ENCODE measurements at regions not wholly inside any gene's neighbourhood (a gene's known extent, or its start where the extent isn't known, plus 50 kb on each side); places are given as distances from the start of the nearest gene placed in this dataset.
A peak's percentile ranks its signal among the peaks of the same experiment; 100 is the strongest.

GRCh38 chr20:23165307-23165750 is 79.2 kb upstream of the CD93 start:
- H3K9ac ChIP-seq (ENCODE audit: control insufficient read depth, insufficient read depth, low read length): no peak overlapping the region
- in situ Hi-C loops (cut with MboI) (no loop called here), intact Hi-C loops (cut with micrococcal nuclease; ENCODE audit: unreplicated experiment) (no loop called here)
- ChIA-PET RAD21 (ENCODE audit: unreplicated experiment) (interaction anchor here (0.7 to 2.3 kb wide), 7 partner anchors 14 to 474 kb away, joined by 3 to 7 read pairs (median 3); no protein-coding TSS in a partner anchor), POLR2A (no interaction called here), CTCF (interaction anchor here (1.5 to 2.6 kb wide), 4 partner anchors 9 to 35 kb away, joined by 3 to 12 read pairs (median 7); no protein-coding TSS in a partner anchor), SMC1A (ENCODE audit: uncharacterized antibody, unreplicated experiment) (interaction anchor here (0.6 to 1.7 kb wide), 7 partner anchors 9 to 473 kb away, joined by 3 to 5 read pairs (median 3); no protein-coding TSS in a partner anchor)
- H3K79me2 ChIP-seq (ENCODE audit: control insufficient read depth, insufficient read depth, low read length): no peaks in the 10 kb centered on the region
- TF ChIP-seq TARDBP (IDR thresholded peaks at IDR 0.05; ENCODE audit: borderline replicate concordance): no peak
- TF ChIP-seq MTA3 (IDR thresholded peaks at IDR 0.05; ENCODE audit: borderline replicate concordance, low read length): no peak
- TF ChIP-seq RAD21 (IDR thresholded peaks at IDR 0.05; ENCODE audit: insufficient read depth, low read depth, low read length): peak; percentile 7; the same call in 1 of the 2 replicates
- TF ChIP-seq SPI1 (IDR thresholded peaks at IDR 0.05; ENCODE audit: borderline replicate concordance, insufficient read depth, low read depth, low read length): no peak
- WGBS (ENCODE audit: insufficient coverage, insufficient replicate concordance, low lambda C conversion rate, missing lambda C conversion rate): 43% methylated on average over 12 of the region's 12 CpGs
- H3K4me2 ChIP-seq (ENCODE audit: control insufficient read depth, insufficient read depth): no peak overlapping the region
- ATAC-seq (no peak), FAIRE-seq (no peak), DNase-seq (ENCODE audit: low read depth, low spot score) (no peak)
- no TSS peak for BruUV-seq (replicated peaks)
- no peaks in the 10 kb centered on the region for H4K20me1 ChIP-seq (ENCODE audit: control insufficient read depth, insufficient read depth)
- no peaks in the 10 kb centered on the region for H3K27me3 ChIP-seq (replicated peaks in 1 of 2; ENCODE audit: control insufficient read depth in 2 of 2, insufficient read depth in 2 of 2, low read length in 1 of 2)
- H3K4me1 ChIP-seq (ENCODE audit: control insufficient read depth, insufficient read depth, low read length): peaks cover 17% of the 10 kb centered on the region
- H2AFZ ChIP-seq (ENCODE audit: control insufficient read depth, low read depth, low read length): no peak overlapping the region
- no peak overlapping the region for H3K27ac ChIP-seq (ENCODE audit: control insufficient read depth, insufficient read depth)
- no peak overlapping the region for H3K4me3 ChIP-seq
- no peaks in the 10 kb centered on the region for H3K9me3 ChIP-seq (replicated peaks; ENCODE audit: control insufficient read depth, insufficient read depth, low read length)
- H3K36me3 ChIP-seq (ENCODE audit: control insufficient read depth in 2 of 2, insufficient read depth in 2 of 2, low read length in 1 of 2): no peaks in the 10 kb centered on the region

GRCh38 chr20:23164176-23164601 is 78.1 kb upstream of the CD93 start:
- H3K9me3 ChIP-seq (replicated peaks; ENCODE audit: control insufficient read depth, insufficient read depth, low read length): no peaks in the 10 kb centered on the region
- WGBS (ENCODE audit: insufficient coverage, insufficient replicate concordance, low lambda C conversion rate, missing lambda C conversion rate): 53% methylated on average over 13 of the region's 13 CpGs
- ATAC-seq: no peak
- TF ChIP-seq MAX (IDR thresholded peaks at IDR 0.05; ENCODE audit: low read depth, low read length) (no peak), ZBTB4 (CRISPR knock-in tag; IDR thresholded peaks at IDR 0.05) (no peak), NKRF (conservative IDR thresholded peaks at IDR 0.05) (no peak), TAF1 (IDR thresholded peaks at IDR 0.05; ENCODE audit: borderline replicate concordance, low read depth, low read length) (no peak), FOS (IDR thresholded peaks at IDR 0.05; ENCODE audit: borderline replicate concordance, extremely low read depth, insufficient read length) (no peak)

More at GRCh38 chr20:23164176-23164601, 78.1 kb upstream of the CD93 start:
- ChIA-PET SMC1A (ENCODE audit: uncharacterized antibody, unreplicated experiment) (interaction anchor here (1.0 to 2.1 kb wide), 4 partner anchors 17 to 117 kb away, joined by 3 to 5 read pairs (median 4); no protein-coding TSS in a partner anchor), RAD21 (ENCODE audit: unreplicated experiment) (interaction anchor here (0.8 to 2.3 kb wide), 6 partner anchors 15 to 113 kb away, joined by 3 to 7 read pairs (median 4); no protein-coding TSS in a partner anchor), CTCF (interaction anchor here (0.8 to 2.6 kb wide), 5 partner anchors 18 to 114 kb away, joined by 3 to 12 read pairs (median 9); no protein-coding TSS in a partner anchor), POLR2A (interaction anchor here (0.6 to 1.0 kb wide), 2 partner anchors 14 to 272 kb away, joined by 3 read pairs; no protein-coding TSS in a partner anchor)
- Histone ChIP-seq H3K79me2 (ENCODE audit: control insufficient read depth, insufficient read depth, low read length) (no peaks in the 10 kb centered on the region), H3K4me2 (ENCODE audit: control insufficient read depth, insufficient read depth) (no peak overlapping the region), H3K27me3 (replicated peaks in 1 of 2; ENCODE audit: control insufficient read depth in 2 of 2, insufficient read depth in 2 of 2, low read length in 1 of 2) (no peaks in the 10 kb centered on the region), H3K9ac (ENCODE audit: control insufficient read depth, insufficient read depth, low read length) (no peak overlapping the region), H3K4me3 (no peak overlapping the region), H3K36me3 (ENCODE audit: control insufficient read depth in 2 of 2, insufficient read depth in 2 of 2, low read length in 1 of 2) (no peaks in the 10 kb centered on the region), H4K20me1 (ENCODE audit: control insufficient read depth, insufficient read depth) (no peaks in the 10 kb centered on the region), H3K27ac (ENCODE audit: control insufficient read depth, insufficient read depth) (no peak overlapping the region), H3K4me1 (ENCODE audit: control insufficient read depth, insufficient read depth, low read length) (peaks cover 26% of the 10 kb centered on the region), H2AFZ (ENCODE audit: control insufficient read depth, low read depth, low read length) (no peak overlapping the region)
- FAIRE-seq: no peak
- in situ Hi-C loops (cut with MboI): no loop called here
- BruUV-seq (replicated peaks): no TSS peak
- no peak for DNase-seq (ENCODE audit: low read depth, low spot score)
- intact Hi-C loops (cut with micrococcal nuclease; ENCODE audit: unreplicated experiment): no loop called here

All from GM12878 (cell line).